ENCODE measurements at regions not wholly inside any gene's neighbourhood (a gene's known extent, or its start where the extent isn't known, plus 50 kb on each side); places are given as distances from the start of the nearest gene placed in this dataset.

GRCh38 chr2:150561076-150561475 lies 73.6 kb upstream of the RND3 start:
- in situ Hi-C loops (cut with HindIII; ENCODE audit: low pct_unique_long_range_greater_than_20kb, low sequenced_read_pairs), result no loop called here
- DNase-seq (ENCODE audit: low read depth, low spot score), result no peak

- in situ Hi-C loops (cut with HindIII; ENCODE audit: low pct_unique_long_range_greater_than_20kb, low sequenced_read_pairs), result no loop called here
- peak; percentile 62 for DNase-seq (ENCODE audit: low read depth, low spot score)
These were observed 69.6 kb upstream of the RND3 start for GRCh38 chr2:150557020-150557600.

GRCh38 chr2:150555611-150556356 lies 68.3 kb upstream of the RND3 start:
- in situ Hi-C loops (cut with HindIII; ENCODE audit: low pct_unique_long_range_greater_than_20kb, low sequenced_read_pairs), result no loop called here
- DNase-seq (ENCODE audit: low read depth, low spot score), result no peak

- in situ Hi-C loops (cut with HindIII; ENCODE audit: low pct_unique_long_range_greater_than_20kb, low sequenced_read_pairs), result no loop called here
- DNase-seq (ENCODE audit: low read depth, low spot score), result no peak
These were observed 66.6 kb upstream of the RND3 start for GRCh38 chr2:150554046-150554445.

- in situ Hi-C loops (cut with HindIII; ENCODE audit: low pct_unique_long_range_greater_than_20kb, low sequenced_read_pairs), result no loop called here
- no peak for DNase-seq (ENCODE audit: low read depth, low spot score)
These were observed 64.8 kb upstream of the RND3 start for GRCh38 chr2:150552041-150552820.

GRCh38 chr2:150549381-150549780 lies 61.9 kb upstream of the RND3 start:
- no peak for DNase-seq (ENCODE audit: low read depth, low spot score)
- in situ Hi-C loops (cut with HindIII; ENCODE audit: low pct_unique_long_range_greater_than_20kb, low sequenced_read_pairs), result no loop called here

- in situ Hi-C loops (cut with HindIII; ENCODE audit: low pct_unique_long_range_greater_than_20kb, low sequenced_read_pairs), result no loop called here
- DNase-seq (ENCODE audit: low read depth, low spot score), result peak; percentile 65
These were observed 61.1 kb upstream of the RND3 start for GRCh38 chr2:150548527-150548926.

- no peak for DNase-seq (ENCODE audit: low read depth, low spot score)
- in situ Hi-C loops (cut with HindIII; ENCODE audit: low pct_unique_long_range_greater_than_20kb, low sequenced_read_pairs), result no loop called here
These were observed 58.4 kb upstream of the RND3 start for GRCh38 chr2:150545916-150546315.

GRCh38 chr2:150544731-150545130 lies 57.3 kb upstream of the RND3 start:
- in situ Hi-C loops (cut with HindIII; ENCODE audit: low pct_unique_long_range_greater_than_20kb, low sequenced_read_pairs), result no loop called here
- no peak for DNase-seq (ENCODE audit: low read depth, low spot score)

- in situ Hi-C loops (cut with HindIII; ENCODE audit: low pct_unique_long_range_greater_than_20kb, low sequenced_read_pairs), result no loop called here
- DNase-seq (ENCODE audit: low read depth, low spot score), result no peak
These were observed 55.2 kb upstream of the RND3 start for GRCh38 chr2:150542692-150543091.

- no peak for DNase-seq (ENCODE audit: low read depth, low spot score)
- in situ Hi-C loops (cut with HindIII; ENCODE audit: low pct_unique_long_range_greater_than_20kb, low sequenced_read_pairs), result no loop called here
These were observed 54.7 kb upstream of the RND3 start for GRCh38 chr2:150542172-150542571.

- DNase-seq (ENCODE audit: low read depth, low spot score), result peak; percentile 63
- in situ Hi-C loops (cut with HindIII; ENCODE audit: low pct_unique_long_range_greater_than_20kb, low sequenced_read_pairs), result no loop called here
These were observed 51.3 kb upstream of the RND3 start for GRCh38 chr2:150538651-150539201.
